ENCODE measurements at regions not wholly inside any gene's neighbourhood (a gene's known extent, or its start where the extent isn't known, plus 50 kb on each side); places are given as distances from the start of the nearest gene placed in this dataset.

GRCh38 chr2:104654811-104655210 is 199.1 kb upstream of the POU3F3 start:
- no peak for TF ChIP-seq POLR2AphosphoS5 (IDR thresholded peaks at IDR 0.05; ENCODE audit: low read depth)
- TF ChIP-seq CTCF (IDR thresholded peaks at IDR 0.05; ENCODE audit: insufficient read depth, low read length) = no peak
- TF ChIP-seq REST (IDR thresholded peaks at IDR 0.05; ENCODE audit: insufficient replicate concordance, low read depth) = no peak
- no peak for TF ChIP-seq GABPA (IDR thresholded peaks at IDR 0.05; ENCODE audit: low read depth)

All from HL-60 (cell line).